Calu3 (cell line): ENCODE measurements at regions not wholly inside any gene's neighbourhood (a gene's known extent, or its start where the extent isn't known, plus 50 kb on each side); places are given as distances from the start of the nearest gene placed in this dataset.
A peak's percentile ranks its signal among the peaks of the same experiment; 100 is the strongest.

Experiments used
- BruUV-seq: library from RNA; stranded (reverse); fragments of 400-500 nt; replicated peaks from 2 replicates; lab custom pipeline; 2021; lab: Mats Ljungman, UMichigan
- CTCF ChIA-PET: fragments of 300-600 bp; sonication (Branson Sonifier 250); formaldehyde crosslinking; loops from one replicate; lab custom pipeline; 2022; ENCODE audit warnings: antibody characterized with exemption; lab: Charles Lee
- DNase-seq: peaks from one replicate; pipeline ENCODE4 v3.0.0; 2022
- H3K27ac Mint-ChIP-seq: one replicate; pipeline ENCODE4 v1.8.0; 2022; ENCODE audit warnings: mixed read lengths; ENCODE audit not compliant: unreplicated experiment
- H3K27me3 Mint-ChIP-seq: one replicate; pipeline ENCODE4 v1.8.0; 2022; ENCODE audit warnings: mixed read lengths; ENCODE audit not compliant: unreplicated experiment
- H3K36me3 Mint-ChIP-seq: one replicate; pipeline ENCODE4 v1.8.0; 2022; ENCODE audit warnings: mild to moderate bottlenecking, moderate library complexity, mixed read lengths; ENCODE audit not compliant: insufficient read depth, unreplicated experiment
- H3K4me1 Mint-ChIP-seq: one replicate; pipeline ENCODE4 v1.8.0; 2022; ENCODE audit warnings: mild to moderate bottlenecking, low read depth, mixed read lengths; ENCODE audit not compliant: unreplicated experiment
- H3K4me3 Mint-ChIP-seq: one replicate; pipeline ENCODE4 v1.8.0; 2022; ENCODE audit warnings: mild to moderate bottlenecking, low read depth, moderate library complexity, mixed read lengths; ENCODE audit not compliant: unreplicated experiment
- H3K9me3 Mint-ChIP-seq: one replicate; pipeline ENCODE4 v1.8.0; 2022; ENCODE audit warnings: low read depth, mixed read lengths; ENCODE audit not compliant: unreplicated experiment
- CTCF ChIP-seq: fragments of 200-600 bp; IDR thresholded peaks from one replicate; pipeline ENCODE4 v1.8.0; 2022; ENCODE audit warnings: antibody characterized with exemption; ENCODE audit not compliant: unreplicated experiment
- intact Hi-C: fragments of 100-400 bp; cut with micrococcal nuclease; formaldehyde crosslinking; loops from one replicate; pipeline ENCODE4 v1.10.0; 2022; ENCODE audit not compliant: unreplicated experiment

GRCh38 chr14:56952766-56953473 lies 142.6 kb upstream of the OTX2 start:
- no peaks in the 10 kb centered on the region for H3K36me3 Mint-ChIP-seq
- CTCF ChIA-PET = interaction anchor here (0.6 kb wide), 1 partner anchor 29 kb away, joined by 3 read pairs; no protein-coding TSS in a partner anchor
- H3K4me1 Mint-ChIP-seq = peaks cover 9% of the 10 kb centered on the region
- DNase-seq = no peak
- H3K27me3 Mint-ChIP-seq = peaks cover 41% of the 10 kb centered on the region
- H3K27ac Mint-ChIP-seq = no peak overlapping the region
- H3K4me3 Mint-ChIP-seq = no peak overlapping the region
- no peak for TF ChIP-seq CTCF
- BruUV-seq = no TSS peak
- intact Hi-C loops = no loop called here
- H3K9me3 Mint-ChIP-seq = no peaks in the 10 kb centered on the region

GRCh38 chr14:56949828-56950227 lies 139.5 kb upstream of the OTX2 start:
- H3K4me3 Mint-ChIP-seq = no peak overlapping the region
- no peak for TF ChIP-seq CTCF
- intact Hi-C loops = no loop called here
- no TSS peak for BruUV-seq
- peak; percentile 33 for DNase-seq
- H3K9me3 Mint-ChIP-seq = no peaks in the 10 kb centered on the region
- no peaks in the 10 kb centered on the region for H3K36me3 Mint-ChIP-seq
- CTCF ChIA-PET = no interaction called here
- H3K4me1 Mint-ChIP-seq = peaks cover 9% of the 10 kb centered on the region
- H3K27me3 Mint-ChIP-seq = peaks cover 23% of the 10 kb centered on the region
- H3K27ac Mint-ChIP-seq = no peak overlapping the region

GRCh38 chr14:56945291-56945690 lies 135.0 kb upstream of the OTX2 start:
- Mint-ChIP-seq H3K36me3 (no peaks in the 10 kb centered on the region), H3K9me3 (no peaks in the 10 kb centered on the region), H3K27me3 (peaks cover 36% of the 10 kb centered on the region), H3K4me1 (peaks cover 9% of the 10 kb centered on the region), H3K4me3 (no peak overlapping the region), H3K27ac (no peak overlapping the region)
- intact Hi-C loops = no loop called here
- BruUV-seq = no TSS peak
- TF ChIP-seq CTCF = no peak
- DNase-seq = no peak
- CTCF ChIA-PET = no interaction called here

GRCh38 chr14:56944397-56944796 lies 134.1 kb upstream of the OTX2 start:
- no peak for DNase-seq
- H3K4me3 Mint-ChIP-seq = no peak overlapping the region
- no peaks in the 10 kb centered on the region for H3K9me3 Mint-ChIP-seq
- peaks cover 4% of the 10 kb centered on the region for H3K4me1 Mint-ChIP-seq
- TF ChIP-seq CTCF = no peak
- H3K36me3 Mint-ChIP-seq = no peaks in the 10 kb centered on the region
- CTCF ChIA-PET = interaction anchor here (0.9 kb wide), 1 partner anchor 299 kb away, joined by 4 read pairs; no protein-coding TSS in a partner anchor
- intact Hi-C loops = no loop called here
- H3K27me3 Mint-ChIP-seq = peaks cover 31% of the 10 kb centered on the region
- H3K27ac Mint-ChIP-seq = no peak overlapping the region
- no TSS peak for BruUV-seq
